Astrocyte of the spinal cord (primary cell): ENCODE measurements at regions not wholly inside any gene's neighbourhood (a gene's known extent, or its start where the extent isn't known, plus 50 kb on each side); places are given as distances from the start of the nearest gene placed in this dataset.

Experiments
- DNase-seq: peaks from one replicate; pipeline ENCODE4 v3.0.0; 2011; ENCODE audit warnings: low read depth, low spot score
- H3K4me3 ChIP-seq: 2 replicates; pipeline ENCODE4 v1.5.1; 2011; ENCODE audit warnings: low read depth, mild to moderate bottlenecking, low read length, moderate library complexity
- in situ Hi-C: cut with HindIII; loops from 2 replicates; pipeline ENCODE4 v1.10.0; 2017; ENCODE audit warnings: low sequenced_read_pairs
- TF ChIP-seq, protein P1 (sequence below): IDR thresholded peaks from 2 replicates; pipeline ENCODE4 v1.5.1; 2012; ENCODE audit warnings: low read depth, mild to moderate bottlenecking, low read length, inconsistent platforms

- in situ Hi-C loops: no loop called here
- no peak overlapping the region for H3K4me3 ChIP-seq
- DNase-seq: no peak
- TF ChIP-seq, protein P1, sequence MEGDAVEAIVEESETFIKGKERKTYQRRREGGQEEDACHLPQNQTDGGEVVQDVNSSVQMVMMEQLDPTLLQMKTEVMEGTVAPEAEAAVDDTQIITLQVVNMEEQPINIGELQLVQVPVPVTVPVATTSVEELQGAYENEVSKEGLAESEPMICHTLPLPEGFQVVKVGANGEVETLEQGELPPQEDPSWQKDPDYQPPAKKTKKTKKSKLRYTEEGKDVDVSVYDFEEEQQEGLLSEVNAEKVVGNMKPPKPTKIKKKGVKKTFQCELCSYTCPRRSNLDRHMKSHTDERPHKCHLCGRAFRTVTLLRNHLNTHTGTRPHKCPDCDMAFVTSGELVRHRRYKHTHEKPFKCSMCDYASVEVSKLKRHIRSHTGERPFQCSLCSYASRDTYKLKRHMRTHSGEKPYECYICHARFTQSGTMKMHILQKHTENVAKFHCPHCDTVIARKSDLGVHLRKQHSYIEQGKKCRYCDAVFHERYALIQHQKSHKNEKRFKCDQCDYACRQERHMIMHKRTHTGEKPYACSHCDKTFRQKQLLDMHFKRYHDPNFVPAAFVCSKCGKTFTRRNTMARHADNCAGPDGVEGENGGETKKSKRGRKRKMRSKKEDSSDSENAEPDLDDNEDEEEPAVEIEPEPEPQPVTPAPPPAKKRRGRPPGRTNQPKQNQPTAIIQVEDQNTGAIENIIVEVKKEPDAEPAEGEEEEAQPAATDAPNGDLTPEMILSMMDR: no peak
Measured at GRCh38 chr12:127286281-127286680, 980.7 kb upstream of the TMEM132C start.

DNA sequence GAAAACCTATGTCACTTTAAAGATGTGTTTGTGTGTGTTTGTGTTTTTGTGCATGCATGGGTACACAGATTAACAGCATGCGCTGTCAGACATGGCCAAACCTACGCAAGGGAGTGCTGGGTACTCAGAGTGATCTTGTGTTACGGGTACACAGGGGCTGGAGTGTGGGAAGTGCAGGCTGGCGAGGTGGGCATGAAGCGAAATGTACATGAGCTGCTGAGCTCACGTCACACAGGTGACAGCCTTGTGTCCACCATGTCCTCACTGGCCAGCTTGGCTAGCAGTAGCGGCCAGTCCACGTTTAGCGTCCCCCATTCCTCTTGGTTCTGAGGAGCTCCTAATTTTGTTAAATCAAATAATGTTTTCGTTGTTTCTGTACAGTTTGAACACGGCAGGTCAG, 979.7 kb upstream of the TMEM132C start:
- in situ Hi-C loops: no loop called here
- H3K4me3 ChIP-seq: no peak overlapping the region
- TF ChIP-seq, protein P1: no peak
- DNase-seq: no peak

DNA sequence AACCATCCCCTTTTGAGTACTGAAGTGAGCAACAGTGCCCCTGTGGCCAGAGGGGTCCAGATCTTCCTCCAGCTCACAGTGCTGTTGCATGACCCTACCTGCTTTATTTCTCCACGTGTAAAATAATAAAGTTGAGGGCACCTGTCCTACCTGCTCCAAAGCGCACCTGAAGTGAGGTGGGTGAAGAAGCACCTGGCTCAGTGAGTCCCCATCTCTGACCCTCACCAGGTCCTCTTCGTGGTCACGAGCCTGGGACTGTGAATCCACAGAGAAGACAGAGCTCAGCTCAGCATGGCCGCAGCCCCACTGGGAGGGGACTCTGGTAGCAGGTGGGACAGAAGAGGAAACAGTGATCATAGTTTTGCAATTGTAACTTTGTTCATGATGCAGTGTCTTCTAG, 976.7 kb upstream of the TMEM132C start:
- in situ Hi-C loops: no loop called here
- no peak for DNase-seq
- H3K4me3 ChIP-seq: no peak overlapping the region
- TF ChIP-seq, protein P1: no peak

DNA sequence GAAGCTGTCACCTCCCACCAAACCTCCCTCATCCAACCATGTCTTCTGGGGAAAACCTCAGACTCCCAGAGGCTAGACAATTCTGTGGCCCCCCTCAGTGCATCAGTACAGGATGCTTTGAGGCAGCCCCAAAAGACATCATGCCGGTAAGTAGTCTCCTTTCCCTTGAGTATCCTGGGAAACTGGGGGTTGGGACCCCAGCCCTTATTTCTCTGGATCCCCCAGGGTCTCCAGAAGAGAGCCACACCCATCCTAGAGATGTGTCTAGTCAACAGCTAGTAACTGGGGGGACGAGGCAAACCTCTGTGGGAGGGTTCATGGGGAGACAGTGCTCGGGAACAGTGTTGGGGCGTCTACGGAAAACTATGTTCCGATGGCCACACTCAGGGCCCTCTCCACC, 974.2 kb upstream of the TMEM132C start:
- TF ChIP-seq, protein P1: no peak
- in situ Hi-C loops: no loop called here
- H3K4me3 ChIP-seq: no peak overlapping the region
- no peak for DNase-seq

DNA sequence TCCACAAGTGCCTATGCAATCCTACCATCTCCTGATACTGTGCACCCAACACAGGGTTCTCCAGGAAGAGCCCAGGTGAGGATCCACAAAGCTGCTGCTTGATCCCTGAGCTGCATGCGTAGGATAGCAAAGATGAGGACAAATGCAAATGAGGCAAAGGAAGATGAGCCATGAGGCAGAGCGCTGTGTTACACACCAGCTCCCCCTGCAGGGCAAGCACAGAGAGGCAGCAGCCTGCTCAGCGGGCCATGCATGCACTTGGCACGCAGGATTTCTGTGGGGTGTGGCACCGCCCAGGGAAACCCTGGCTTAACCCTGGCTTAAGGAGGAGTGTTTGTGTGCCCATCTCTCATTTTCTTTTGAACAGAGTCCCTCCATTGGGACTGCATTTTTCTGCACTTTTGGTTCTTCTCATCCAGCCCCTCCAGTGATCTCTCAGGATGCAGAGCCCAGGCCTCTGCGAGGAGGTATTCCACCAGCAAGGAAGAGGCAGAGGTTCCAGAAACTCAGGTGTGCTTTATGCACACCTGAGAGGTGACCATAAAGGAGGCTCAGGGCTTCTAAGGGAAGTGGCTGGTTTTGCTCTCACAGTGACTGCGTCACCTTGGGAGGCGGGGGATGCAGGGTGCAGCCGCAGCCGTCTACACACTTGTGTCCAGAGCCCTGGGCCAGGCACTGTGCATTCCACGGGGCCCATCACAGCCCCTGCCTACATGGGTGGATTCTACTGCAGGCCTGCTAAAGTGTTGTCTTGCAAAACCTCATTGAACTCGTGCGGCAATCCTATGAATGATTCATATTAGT, 973.3 kb upstream of the TMEM132C start:
- no peak overlapping the region for H3K4me3 ChIP-seq
- TF ChIP-seq, protein P1: peak; percentile 96
- in situ Hi-C loops: no loop called here
- DNase-seq: peak; percentile 54

DNA sequence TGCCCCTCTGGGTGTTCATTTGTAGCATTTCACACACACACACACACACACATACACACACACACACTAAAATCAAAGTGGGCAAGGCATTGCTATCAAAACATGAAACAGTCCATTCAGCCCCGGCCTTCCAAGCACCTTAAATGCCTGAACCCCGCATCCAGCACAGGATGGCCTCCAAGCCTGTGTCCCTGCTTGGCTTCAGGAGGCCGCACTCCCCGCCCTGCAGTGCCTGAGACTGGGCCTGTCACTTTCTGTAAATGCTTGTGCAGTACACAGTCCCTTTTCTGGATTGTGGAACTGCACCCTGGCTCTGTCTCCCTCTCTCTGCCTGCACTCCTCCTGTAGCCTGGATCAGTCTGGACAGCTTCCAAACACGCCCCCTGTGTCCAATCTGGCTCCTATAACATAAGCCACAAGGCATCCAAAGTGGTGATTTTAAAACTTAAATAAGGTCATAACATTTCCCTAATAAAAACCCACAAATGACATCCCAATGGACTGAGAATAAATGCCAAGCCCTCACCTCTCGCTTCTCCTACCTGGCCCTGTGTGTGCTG, 972.2 kb upstream of the TMEM132C start:
- in situ Hi-C loops: no loop called here
- H3K4me3 ChIP-seq: no peak overlapping the region
- DNase-seq: no peak
- TF ChIP-seq, protein P1: no peak
